ENCODE measurements at regions not wholly inside any gene's neighbourhood (a gene's known extent, or its start where the extent isn't known, plus 50 kb on each side); places are given as distances from the start of the nearest gene placed in this dataset.

DNA sequence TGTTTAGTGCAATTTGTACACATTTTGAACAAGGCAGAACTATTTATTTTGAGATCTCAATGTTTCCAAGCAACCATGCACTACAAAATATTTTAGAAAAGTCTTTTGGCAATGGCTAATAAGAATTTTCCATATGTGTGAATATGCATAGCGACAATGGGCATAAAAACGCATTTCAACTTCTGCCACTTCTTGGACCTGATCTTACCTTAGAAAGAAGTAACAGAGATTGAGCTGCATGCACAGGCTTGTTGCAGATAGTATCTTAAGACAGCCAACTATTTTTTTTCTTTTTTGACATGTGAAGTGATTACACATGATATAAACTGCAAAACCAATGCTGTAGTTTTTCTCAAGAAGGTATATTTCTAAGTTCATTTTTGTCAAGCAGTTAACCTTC lies 210.4 kb upstream of the PHACTR1 start:
- TF ChIP-seq POLR2A (IDR thresholded peaks at IDR 0.05) (no peak), EP300 (IDR thresholded peaks at IDR 0.05) (no peak), POLR2AphosphoS5 (IDR thresholded peaks at IDR 0.05) (no peak)
- TF ChIP-seq, protein P1, sequence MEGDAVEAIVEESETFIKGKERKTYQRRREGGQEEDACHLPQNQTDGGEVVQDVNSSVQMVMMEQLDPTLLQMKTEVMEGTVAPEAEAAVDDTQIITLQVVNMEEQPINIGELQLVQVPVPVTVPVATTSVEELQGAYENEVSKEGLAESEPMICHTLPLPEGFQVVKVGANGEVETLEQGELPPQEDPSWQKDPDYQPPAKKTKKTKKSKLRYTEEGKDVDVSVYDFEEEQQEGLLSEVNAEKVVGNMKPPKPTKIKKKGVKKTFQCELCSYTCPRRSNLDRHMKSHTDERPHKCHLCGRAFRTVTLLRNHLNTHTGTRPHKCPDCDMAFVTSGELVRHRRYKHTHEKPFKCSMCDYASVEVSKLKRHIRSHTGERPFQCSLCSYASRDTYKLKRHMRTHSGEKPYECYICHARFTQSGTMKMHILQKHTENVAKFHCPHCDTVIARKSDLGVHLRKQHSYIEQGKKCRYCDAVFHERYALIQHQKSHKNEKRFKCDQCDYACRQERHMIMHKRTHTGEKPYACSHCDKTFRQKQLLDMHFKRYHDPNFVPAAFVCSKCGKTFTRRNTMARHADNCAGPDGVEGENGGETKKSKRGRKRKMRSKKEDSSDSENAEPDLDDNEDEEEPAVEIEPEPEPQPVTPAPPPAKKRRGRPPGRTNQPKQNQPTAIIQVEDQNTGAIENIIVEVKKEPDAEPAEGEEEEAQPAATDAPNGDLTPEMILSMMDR (IDR thresholded peaks at IDR 0.05), result no peak

Measured in suprapubic skin (tissue), 4 donors.